GM18870 (cell line): ENCODE measurements at regions not wholly inside any gene's neighbourhood (a gene's known extent, or its start where the extent isn't known, plus 50 kb on each side); places are given as distances from the start of the nearest gene placed in this dataset.
"Not testable (repeated sequence)": the region's sequence is repeated elsewhere in the genome, so short reads cannot be mapped to it uniquely, and the experiment has no call there.

ENCODE experiments used
- ATAC-seq: cut with Tn5 transposase; IDR thresholded peaks from one replicate; pipeline ENCODE4 v1.9.1; 2021; ENCODE audit warnings: moderate library complexity; ENCODE audit not compliant: unreplicated experiment

- ATAC-seq, result no peak
Measured at GRCh38 chr3:81998139-81998755, 236.8 kb upstream of the GBE1 start.

- no peak for ATAC-seq
Measured at GRCh38 chr3:81997390-81997789, 235.9 kb upstream of the GBE1 start.

DNA sequence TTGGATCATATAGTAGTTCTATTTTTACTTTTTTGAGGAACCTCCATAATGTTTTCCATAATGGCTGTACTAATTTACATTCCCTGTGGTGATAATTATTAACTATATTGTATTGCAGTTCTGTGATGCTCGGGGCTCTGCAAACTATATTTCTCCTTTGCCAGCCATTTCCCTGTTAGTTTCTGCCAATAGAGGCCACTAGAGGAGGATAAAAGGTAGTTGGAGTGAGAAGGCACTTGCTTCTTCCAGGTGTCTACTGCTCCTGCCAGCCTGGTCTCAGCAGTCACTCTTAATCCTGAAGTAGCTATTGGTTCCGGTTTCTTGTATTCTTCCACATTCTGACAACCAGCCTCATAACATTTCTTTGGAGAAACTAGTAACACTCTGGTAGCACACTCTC is 233.9 kb upstream of the GBE1 start:
- ATAC-seq, result no peak

GRCh38 chr3:81989758-81990157 is 228.3 kb upstream of the GBE1 start:
- ATAC-seq, result no peak

GRCh38 chr3:81989274-81989673 is 227.8 kb upstream of the GBE1 start:
- ATAC-seq, result no peak

- not testable (repeated sequence) for ATAC-seq
Measured at GRCh38 chr3:81987412-81987811, 226.0 kb upstream of the GBE1 start.

GRCh38 chr3:81985996-81986723 is 224.7 kb upstream of the GBE1 start:
- ATAC-seq, result no peak

DNA sequence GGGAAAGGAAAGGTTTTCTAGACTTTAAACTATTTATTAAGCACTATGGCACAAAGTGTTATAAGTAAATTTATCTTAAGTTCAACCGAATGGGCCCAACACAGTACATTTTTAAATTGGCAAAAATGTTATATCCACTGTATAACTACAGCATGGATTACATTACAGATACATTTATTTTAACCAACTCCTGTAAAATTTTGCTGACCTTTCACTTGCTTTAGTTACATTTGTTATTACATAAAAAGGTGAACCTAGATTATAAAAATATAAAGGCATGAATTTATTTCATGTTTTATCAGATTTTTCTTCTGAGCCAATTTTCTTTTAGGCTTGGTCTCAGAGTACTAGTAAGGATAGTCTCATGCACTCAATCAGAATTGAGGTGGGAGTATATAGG is 221.9 kb upstream of the GBE1 start:
- ATAC-seq, result no peak

- ATAC-seq, result no peak
Measured at GRCh38 chr3:81980596-81981494, 219.4 kb upstream of the GBE1 start.

DNA sequence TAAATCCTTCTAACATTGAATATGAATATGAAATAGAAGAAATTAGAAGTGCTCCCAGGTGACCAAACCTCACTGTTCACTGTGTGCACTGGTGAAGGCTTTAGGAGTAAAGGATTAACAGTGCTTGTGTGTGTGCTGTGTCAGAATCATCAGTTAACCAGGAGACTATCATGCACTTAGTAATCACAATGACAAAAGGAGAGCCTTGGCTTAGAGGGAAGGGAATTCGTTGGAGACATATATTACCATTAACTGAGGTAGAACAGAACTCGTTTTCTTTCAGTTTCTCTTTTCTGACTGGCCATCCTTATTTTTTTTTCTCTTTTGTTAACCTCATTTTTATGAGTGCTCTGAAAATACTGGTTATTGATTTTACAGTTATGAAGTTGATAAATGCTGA is 213.3 kb upstream of the GBE1 start:
- no peak for ATAC-seq

- no peak for ATAC-seq
Measured at GRCh38 chr3:81968658-81969057, 207.2 kb upstream of the GBE1 start.

- no peak for ATAC-seq
Measured at GRCh38 chr3:81967393-81967792, 205.9 kb upstream of the GBE1 start.

DNA sequence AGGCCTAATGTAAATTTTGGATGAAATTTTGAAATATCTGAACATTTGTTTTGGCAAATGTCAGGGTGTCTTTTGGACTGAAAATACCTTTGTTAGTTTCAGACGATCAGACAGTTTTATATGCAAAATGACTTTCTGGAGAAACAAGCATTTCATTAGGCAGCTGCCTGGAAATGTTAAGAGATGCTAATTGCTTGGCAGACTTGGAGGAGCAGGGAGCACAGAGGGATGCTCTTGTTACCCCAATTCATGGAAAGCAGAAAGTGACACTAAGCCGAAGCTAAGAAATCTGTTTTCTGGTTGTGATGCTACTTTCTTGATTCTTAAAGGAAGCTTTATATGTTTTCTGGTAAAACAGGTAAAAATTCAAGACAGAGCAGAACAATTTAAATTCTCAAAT is 204.3 kb upstream of the GBE1 start:
- ATAC-seq, result no peak

DNA sequence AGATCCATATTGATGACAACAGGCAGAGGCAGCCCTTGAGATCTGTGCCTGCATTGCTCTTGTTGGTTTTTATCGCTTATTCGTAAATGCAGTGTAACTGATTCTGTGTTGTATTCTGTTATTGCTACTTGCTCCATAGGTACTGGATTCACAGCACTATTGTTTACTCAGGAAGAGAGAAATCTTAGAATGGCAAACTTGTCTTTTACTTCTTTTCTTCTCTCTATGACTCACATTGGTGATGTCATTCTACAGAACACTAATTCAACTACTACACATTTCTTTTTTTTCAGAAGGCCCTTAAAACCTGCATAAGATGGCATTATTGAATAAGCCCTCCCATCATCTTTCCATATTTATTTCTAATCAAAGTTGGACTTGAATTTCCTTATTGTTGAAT is 201.0 kb upstream of the GBE1 start:
- no peak for ATAC-seq

GRCh38 chr3:81958972-81959640 is 197.7 kb upstream of the GBE1 start:
- ATAC-seq, result no peak

DNA sequence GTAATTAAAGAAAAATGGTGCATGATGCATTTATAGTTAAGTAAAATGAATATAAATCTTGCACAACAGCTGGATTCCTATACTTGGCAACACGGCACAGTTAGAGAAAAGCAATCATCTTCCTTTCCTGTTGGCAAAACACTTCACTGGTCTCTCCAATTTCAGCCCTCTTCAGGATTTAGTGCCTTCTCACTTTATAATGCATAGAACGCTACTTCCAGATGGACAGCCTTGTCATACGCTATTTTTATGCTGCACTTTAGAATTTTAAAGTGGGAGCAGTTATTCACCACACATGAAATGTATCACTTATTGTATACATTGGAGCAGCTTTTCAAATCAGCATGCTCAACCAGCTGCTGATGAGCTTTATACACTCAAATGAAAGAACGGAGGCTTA is 194.4 kb upstream of the GBE1 start:
- ATAC-seq, result no peak

GRCh38 chr3:81953111-81953510 is 191.7 kb upstream of the GBE1 start:
- ATAC-seq, result no peak

DNA sequence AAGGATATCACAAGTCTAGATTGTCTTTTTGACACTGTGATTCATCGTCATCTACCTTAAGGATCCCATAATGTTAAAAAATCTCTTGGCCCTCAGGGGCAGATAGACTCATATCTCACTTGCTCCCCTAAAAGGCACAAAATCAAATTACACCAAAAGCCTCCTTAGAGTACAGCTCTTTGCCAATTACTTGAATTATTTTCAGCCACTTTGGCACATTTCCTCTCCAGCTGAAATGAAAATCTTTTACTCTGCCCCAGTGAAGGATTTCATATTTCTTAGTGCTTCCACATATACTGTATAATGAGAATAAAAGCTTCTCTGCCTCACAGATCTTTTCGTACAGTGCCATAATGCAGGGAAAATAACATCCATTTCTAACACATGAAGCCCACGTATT is 190.7 kb upstream of the GBE1 start:
- no peak for ATAC-seq

GRCh38 chr3:81951636-81952035 is 190.2 kb upstream of the GBE1 start:
- no peak for ATAC-seq

DNA sequence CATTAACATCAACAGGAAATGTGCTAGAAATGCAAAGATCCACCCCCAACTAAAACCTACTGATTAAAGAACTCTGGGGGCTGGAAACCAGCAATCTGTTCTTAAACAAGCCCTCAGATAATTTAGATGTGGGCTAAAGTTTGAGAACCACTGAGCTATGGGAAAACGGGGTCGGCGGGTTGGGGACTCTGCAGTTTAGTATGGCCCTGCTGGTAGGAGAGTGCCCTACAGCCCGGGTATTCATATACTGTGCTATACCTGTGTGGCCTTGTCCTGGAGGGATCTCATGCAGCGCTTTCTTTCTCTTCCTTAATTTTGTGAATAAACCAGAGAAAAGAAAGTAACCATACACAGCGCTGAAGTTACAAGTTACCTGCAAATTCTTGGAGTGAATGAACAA is 189.7 kb upstream of the GBE1 start:
- no peak for ATAC-seq

DNA sequence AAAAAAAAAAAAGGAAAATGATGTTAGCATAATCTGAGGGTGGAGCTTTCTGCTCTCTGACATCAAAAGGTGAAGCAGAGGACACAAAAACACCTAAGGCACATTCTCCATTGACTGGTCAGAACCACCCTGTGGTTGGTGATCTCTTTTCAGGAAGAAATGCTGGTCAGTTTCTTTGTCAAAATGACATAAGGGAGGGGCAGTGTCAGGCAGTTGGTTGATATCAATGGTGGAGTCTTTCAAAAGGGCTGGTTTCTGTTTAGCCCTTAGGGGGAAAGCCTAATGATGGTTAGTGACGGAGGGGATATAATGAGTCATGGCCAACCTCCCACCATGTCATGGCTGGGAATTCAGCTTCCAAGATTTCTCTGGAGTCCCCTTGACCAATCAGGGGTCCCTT is 185.9 kb upstream of the GBE1 start:
- ATAC-seq, result no peak
